ENCODE measurements at regions not wholly inside any gene's neighbourhood (a gene's known extent, or its start where the extent isn't known, plus 50 kb on each side); places are given as distances from the start of the nearest gene placed in this dataset.

DNA sequence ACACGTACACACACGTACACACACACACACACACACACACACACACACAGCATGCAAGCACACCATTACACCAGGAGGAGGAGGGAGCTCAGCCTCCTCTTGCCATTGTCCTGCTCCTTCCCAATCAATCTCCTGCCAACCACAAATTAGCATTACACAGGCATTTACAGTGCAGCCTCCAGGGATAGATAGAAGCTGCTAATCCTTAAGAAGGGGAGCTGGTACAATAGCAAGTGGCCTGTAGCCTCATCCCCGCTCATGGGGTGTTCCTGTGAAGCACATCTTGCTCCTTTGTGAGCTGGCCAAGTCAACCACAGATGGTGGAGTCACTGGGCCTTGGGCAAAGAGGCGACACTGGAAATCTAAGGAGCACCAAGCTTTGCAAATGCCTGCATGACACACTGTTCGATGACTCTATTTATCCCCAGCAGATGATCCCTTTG lies 110.3 kb upstream of the PKDCC start:
- H3K27me3 ChIP-seq (ENCODE audit: low read depth, low read length), result peaks cover 9% of the 10 kb centered on the region; the same call in 1 of the 2 replicates
- no peaks in the 10 kb centered on the region for H4K20me1 ChIP-seq (ENCODE audit: insufficient read depth, low read length)
- H3K36me3 ChIP-seq (replicated peaks; ENCODE audit: low read depth, low read length), result no peaks in the 10 kb centered on the region
- no peak overlapping the region for H2AFZ ChIP-seq (ENCODE audit: low read depth, low read length)
- no peak overlapping the region for H3K9ac ChIP-seq (ENCODE audit: low read length)
- no peaks in the 10 kb centered on the region for H3K4me1 ChIP-seq (ENCODE audit: low read length)
- H3K79me2 ChIP-seq (ENCODE audit: low read length), result no peaks in the 10 kb centered on the region
- no peak overlapping the region for H3K4me3 ChIP-seq (ENCODE audit: low read length)
- no peak overlapping the region for H3K4me2 ChIP-seq (ENCODE audit: low read length)
- H3K27ac ChIP-seq (ENCODE audit: low read length), result no peak overlapping the region
- no peaks in the 10 kb centered on the region for H3K9me3 ChIP-seq (ENCODE audit: insufficient read depth, low read length)
- TF ChIP-seq, protein P1, sequence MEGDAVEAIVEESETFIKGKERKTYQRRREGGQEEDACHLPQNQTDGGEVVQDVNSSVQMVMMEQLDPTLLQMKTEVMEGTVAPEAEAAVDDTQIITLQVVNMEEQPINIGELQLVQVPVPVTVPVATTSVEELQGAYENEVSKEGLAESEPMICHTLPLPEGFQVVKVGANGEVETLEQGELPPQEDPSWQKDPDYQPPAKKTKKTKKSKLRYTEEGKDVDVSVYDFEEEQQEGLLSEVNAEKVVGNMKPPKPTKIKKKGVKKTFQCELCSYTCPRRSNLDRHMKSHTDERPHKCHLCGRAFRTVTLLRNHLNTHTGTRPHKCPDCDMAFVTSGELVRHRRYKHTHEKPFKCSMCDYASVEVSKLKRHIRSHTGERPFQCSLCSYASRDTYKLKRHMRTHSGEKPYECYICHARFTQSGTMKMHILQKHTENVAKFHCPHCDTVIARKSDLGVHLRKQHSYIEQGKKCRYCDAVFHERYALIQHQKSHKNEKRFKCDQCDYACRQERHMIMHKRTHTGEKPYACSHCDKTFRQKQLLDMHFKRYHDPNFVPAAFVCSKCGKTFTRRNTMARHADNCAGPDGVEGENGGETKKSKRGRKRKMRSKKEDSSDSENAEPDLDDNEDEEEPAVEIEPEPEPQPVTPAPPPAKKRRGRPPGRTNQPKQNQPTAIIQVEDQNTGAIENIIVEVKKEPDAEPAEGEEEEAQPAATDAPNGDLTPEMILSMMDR (IDR thresholded peaks at IDR 0.05; ENCODE audit: low read depth, low read length), result no peak
- no peak for TF ChIP-seq EZH2phosphoT487 (IDR thresholded peaks at IDR 0.05; ENCODE audit: low read depth)

GRCh38 chr2:41937921-41938708 lies 109.7 kb upstream of the PKDCC start:
- TF ChIP-seq, protein P1 (IDR thresholded peaks at IDR 0.05; ENCODE audit: low read depth, low read length), result no peak
- TF ChIP-seq EZH2phosphoT487 (IDR thresholded peaks at IDR 0.05; ENCODE audit: low read depth), result no peak
- Histone ChIP-seq H3K4me1 (ENCODE audit: low read length) (no peaks in the 10 kb centered on the region), H3K9ac (ENCODE audit: low read length) (no peak overlapping the region), H2AFZ (ENCODE audit: low read depth, low read length) (no peak overlapping the region), H4K20me1 (ENCODE audit: insufficient read depth, low read length) (no peaks in the 10 kb centered on the region), H3K27me3 (ENCODE audit: low read depth, low read length) (peaks cover 9% of the 10 kb centered on the region; the same call in 1 of the 2 replicates), H3K4me3 (ENCODE audit: low read length) (no peak overlapping the region), H3K27ac (ENCODE audit: low read length) (no peak overlapping the region), H3K9me3 (ENCODE audit: insufficient read depth, low read length) (no peaks in the 10 kb centered on the region), H3K4me2 (ENCODE audit: low read length) (no peak overlapping the region), H3K79me2 (ENCODE audit: low read length) (no peaks in the 10 kb centered on the region), H3K36me3 (replicated peaks; ENCODE audit: low read depth, low read length) (no peaks in the 10 kb centered on the region)

DNA sequence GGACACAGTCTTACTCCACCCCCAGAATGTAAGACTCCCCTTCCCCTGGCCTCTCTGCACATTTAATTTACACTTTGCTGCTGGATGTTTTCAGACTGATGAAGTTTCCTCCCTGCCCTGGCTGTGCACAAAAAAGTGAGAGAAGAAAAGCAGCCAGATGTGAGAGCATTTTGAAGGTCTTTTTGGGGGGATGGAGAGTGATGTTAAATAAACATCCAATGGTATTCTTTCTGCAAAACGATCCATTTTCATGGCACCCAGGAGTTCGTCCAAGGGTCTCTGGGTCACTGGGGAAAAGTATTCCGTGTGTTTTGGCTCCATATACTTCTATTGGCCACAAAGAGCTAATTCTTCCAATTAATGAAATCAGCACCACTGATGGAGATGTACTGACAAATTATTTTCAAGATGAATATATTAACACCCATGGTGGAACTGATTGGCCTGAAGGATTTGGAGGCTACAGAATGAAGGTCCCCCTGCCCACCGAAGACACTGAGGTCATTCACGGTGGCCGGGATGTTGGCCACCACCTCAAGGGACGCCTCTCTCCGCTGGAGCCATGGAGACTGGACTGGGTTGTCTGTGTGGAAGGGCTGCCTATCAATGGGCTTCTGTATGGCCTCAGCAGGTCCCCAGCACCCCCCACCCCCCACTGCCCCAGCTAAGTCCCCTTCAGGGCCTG lies 107.6 kb upstream of the PKDCC start:
- H4K20me1 ChIP-seq (ENCODE audit: insufficient read depth, low read length), result no peaks in the 10 kb centered on the region
- H3K36me3 ChIP-seq (replicated peaks; ENCODE audit: low read depth, low read length), result no peaks in the 10 kb centered on the region
- no peaks in the 10 kb centered on the region for H3K9me3 ChIP-seq (ENCODE audit: insufficient read depth, low read length)
- peaks cover 14% of the 10 kb centered on the region; the same call in 1 of the 2 replicates for H3K27me3 ChIP-seq (ENCODE audit: low read depth, low read length)
- H3K4me1 ChIP-seq (ENCODE audit: low read length), result peaks cover 5% of the 10 kb centered on the region
- no peak overlapping the region for H3K4me3 ChIP-seq (ENCODE audit: low read length)
- H3K27ac ChIP-seq (ENCODE audit: low read length), result no peak overlapping the region
- no peak overlapping the region for H3K9ac ChIP-seq (ENCODE audit: low read length)
- TF ChIP-seq EZH2phosphoT487 (IDR thresholded peaks at IDR 0.05; ENCODE audit: low read depth), result no peak
- TF ChIP-seq, protein P1 (IDR thresholded peaks at IDR 0.05; ENCODE audit: low read depth, low read length), result no peak
- no peak overlapping the region for H3K4me2 ChIP-seq (ENCODE audit: low read length)
- no peak overlapping the region for H2AFZ ChIP-seq (ENCODE audit: low read depth, low read length)
- no peaks in the 10 kb centered on the region for H3K79me2 ChIP-seq (ENCODE audit: low read length)

- Histone ChIP-seq H4K20me1 (ENCODE audit: insufficient read depth, low read length) (no peaks in the 10 kb centered on the region), H3K36me3 (replicated peaks; ENCODE audit: low read depth, low read length) (no peaks in the 10 kb centered on the region), H3K27me3 (ENCODE audit: low read depth, low read length) (peaks cover 18% of the 10 kb centered on the region; the same call in 1 of the 2 replicates), H3K4me1 (ENCODE audit: low read length) (peaks cover 5% of the 10 kb centered on the region), H3K27ac (ENCODE audit: low read length) (no peak overlapping the region), H3K79me2 (ENCODE audit: low read length) (no peaks in the 10 kb centered on the region), H3K9ac (ENCODE audit: low read length) (no peak overlapping the region), H3K4me3 (ENCODE audit: low read length) (no peak overlapping the region), H2AFZ (ENCODE audit: low read depth, low read length) (no peak overlapping the region), H3K9me3 (ENCODE audit: insufficient read depth, low read length) (no peaks in the 10 kb centered on the region), H3K4me2 (ENCODE audit: low read length) (no peak overlapping the region)
- no peak for TF ChIP-seq EZH2phosphoT487 (IDR thresholded peaks at IDR 0.05; ENCODE audit: low read depth)
- TF ChIP-seq, protein P1 (IDR thresholded peaks at IDR 0.05; ENCODE audit: low read depth, low read length), result no peak
Measured at GRCh38 chr2:41940745-41941063, 107.1 kb upstream of the PKDCC start.
